Colonic mucosa (tissue), 4 donors: ENCODE measurements at regions not wholly inside any gene's neighbourhood (a gene's known extent, or its start where the extent isn't known, plus 50 kb on each side); places are given as distances from the start of the nearest gene placed in this dataset.

ENCODE experiments used
- DNase-seq: peaks from one replicate; pipeline ENCODE4 v3.0.0-alpha.2; 2020
- H3K27ac ChIP-seq: fragments of 200-600 bp; one replicate; pipeline ENCODE4 v1.8.0; 2021
- H3K27me3 ChIP-seq: fragments of 200-600 bp; one replicate; pipeline ENCODE4 v1.8.0; 2021
- H3K36me3 ChIP-seq: fragments of 200-600 bp; one replicate; pipeline ENCODE4 v1.8.0; 2021
- H3K4me1 ChIP-seq: fragments of 200-600 bp; one replicate; pipeline ENCODE4 v1.8.0; 2021; ENCODE audit warnings: mild to moderate bottlenecking
- H3K4me3 ChIP-seq: fragments of 200-600 bp; one replicate; pipeline ENCODE4 v1.8.0; 2021
- H3K9ac ChIP-seq, 2 donors: one replicate each; pipeline ENCODE4 v1.7.0; 2013; ENCODE audit warnings: control low read depth in 2 of 2, low read depth in 2 of 2, low read length in 2 of 2
- H3K9me3 ChIP-seq: fragments of 200-600 bp; one replicate; pipeline ENCODE4 v1.8.0; 2021
- CTCF ChIP-seq: fragments of 200-600 bp; IDR thresholded peaks from one replicate; pipeline ENCODE4 v1.8.0; 2022; ENCODE audit warnings: antibody characterized with exemption, mild to moderate bottlenecking
- intact Hi-C: fragments of 100-400 bp; cut with DNase I; formaldehyde crosslinking; loops from one replicate; pipeline ENCODE4 v1.14.1; 2022
- donor health status: healthy.
- donor health status: DM: no; HTN: no; CAD: no.
- donor health status: DM: no; HTN: no; CAD: no.

- no peak overlapping the region for H3K27ac ChIP-seq
- no peak for TF ChIP-seq CTCF
- H3K4me1 ChIP-seq, result no peaks in the 10 kb centered on the region
- intact Hi-C loops, result no loop called here
- no peaks in the 10 kb centered on the region for H3K9me3 ChIP-seq
- no peaks in the 10 kb centered on the region for H3K36me3 ChIP-seq
- H3K27me3 ChIP-seq, result no peaks in the 10 kb centered on the region
- no peak overlapping the region for H3K9ac ChIP-seq
- DNase-seq, result no peak
- no peak overlapping the region for H3K4me3 ChIP-seq
These were observed 112.2 kb downstream of the SLITRK5 start for GRCh38 chr13:87783366-87783765.

DNA sequence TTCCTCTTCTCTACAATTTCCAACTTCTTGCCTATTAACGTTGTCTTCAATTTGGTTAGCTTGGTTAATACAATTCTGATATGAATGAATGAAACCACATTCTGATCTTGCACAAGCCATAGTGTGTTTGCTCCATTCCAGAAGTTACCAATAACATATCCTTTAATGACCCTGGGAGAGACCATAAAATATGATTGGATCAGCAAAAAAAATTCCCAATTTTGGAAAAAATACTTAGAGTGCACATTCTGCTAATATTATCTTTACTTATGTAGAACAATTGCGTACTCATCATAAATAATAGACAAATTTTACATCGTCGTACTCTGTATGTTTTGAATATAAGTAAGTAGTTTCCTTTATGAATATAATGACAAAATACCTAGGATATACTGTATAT is 117.2 kb downstream of the SLITRK5 start:
- no peaks in the 10 kb centered on the region for H3K36me3 ChIP-seq
- H3K9ac ChIP-seq, result no peak overlapping the region
- H3K27ac ChIP-seq, result no peak overlapping the region
- no peak for DNase-seq
- no peaks in the 10 kb centered on the region for H3K9me3 ChIP-seq
- H3K27me3 ChIP-seq, result no peaks in the 10 kb centered on the region
- no peak overlapping the region for H3K4me3 ChIP-seq
- H3K4me1 ChIP-seq, result no peaks in the 10 kb centered on the region
- no peak for TF ChIP-seq CTCF
- intact Hi-C loops, result no loop called here

DNA sequence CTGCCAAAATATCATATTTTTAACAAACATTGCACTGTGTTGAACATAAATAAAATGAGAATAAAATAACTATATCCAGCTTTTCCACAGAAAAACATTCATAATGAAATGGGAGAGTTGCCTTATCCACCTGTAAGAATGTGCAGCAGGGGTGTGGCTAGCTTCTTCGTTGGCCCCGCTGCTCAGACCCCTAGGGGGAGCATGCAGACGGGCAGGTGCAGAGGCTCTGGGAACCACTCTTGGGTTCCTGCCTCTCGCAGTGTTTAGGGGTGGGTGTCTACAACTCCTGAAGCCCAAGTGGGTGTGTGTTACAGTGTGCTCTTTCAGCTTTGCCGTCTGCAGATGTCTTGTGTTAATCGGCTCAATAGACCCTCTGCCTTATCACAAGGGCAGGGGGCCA is 121.7 kb downstream of the SLITRK5 start:
- DNase-seq, result no peak
- intact Hi-C loops, result no loop called here
- Histone ChIP-seq H3K27ac (no peak overlapping the region), H3K9ac (no peak overlapping the region), H3K27me3 (no peaks in the 10 kb centered on the region), H3K4me1 (no peaks in the 10 kb centered on the region), H3K4me3 (no peak overlapping the region), H3K9me3 (no peaks in the 10 kb centered on the region), H3K36me3 (no peaks in the 10 kb centered on the region)
- TF ChIP-seq CTCF, result no peak

DNA sequence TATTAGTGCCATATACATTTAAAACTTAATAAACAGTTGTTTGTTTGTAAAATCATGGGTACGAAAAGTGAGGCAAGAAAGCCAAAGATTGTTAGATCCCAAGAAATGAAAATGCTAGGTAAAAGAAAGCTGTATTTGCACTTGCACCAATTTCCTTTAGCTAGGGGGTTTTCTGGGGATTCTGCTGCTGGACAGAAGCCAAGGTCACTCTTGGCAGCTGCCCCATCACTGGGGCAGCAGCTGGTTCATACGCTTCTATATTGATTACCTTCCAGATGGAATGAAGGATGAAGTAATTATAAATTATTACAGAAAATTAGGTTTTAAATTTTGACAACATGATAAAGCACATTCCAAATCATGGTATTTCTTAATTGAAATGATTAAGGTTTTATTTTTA is 127.4 kb downstream of the SLITRK5 start:
- no peak overlapping the region for H3K27ac ChIP-seq
- no peak overlapping the region for H3K4me3 ChIP-seq
- intact Hi-C loops, result no loop called here
- no peaks in the 10 kb centered on the region for H3K27me3 ChIP-seq
- H3K9me3 ChIP-seq, result no peaks in the 10 kb centered on the region
- no peak for TF ChIP-seq CTCF
- DNase-seq, result no peak
- H3K9ac ChIP-seq, result no peak overlapping the region
- H3K36me3 ChIP-seq, result no peaks in the 10 kb centered on the region
- no peaks in the 10 kb centered on the region for H3K4me1 ChIP-seq

GRCh38 chr13:87810391-87810801 is 139.2 kb downstream of the SLITRK5 start:
- intact Hi-C loops, result no loop called here
- Histone ChIP-seq H3K27me3 (no peaks in the 10 kb centered on the region), H3K4me1 (no peaks in the 10 kb centered on the region), H3K27ac (no peak overlapping the region), H3K36me3 (no peaks in the 10 kb centered on the region), H3K9ac (no peak overlapping the region), H3K4me3 (no peak overlapping the region), H3K9me3 (no peaks in the 10 kb centered on the region)
- DNase-seq, result no peak
- TF ChIP-seq CTCF, result no peak

DNA sequence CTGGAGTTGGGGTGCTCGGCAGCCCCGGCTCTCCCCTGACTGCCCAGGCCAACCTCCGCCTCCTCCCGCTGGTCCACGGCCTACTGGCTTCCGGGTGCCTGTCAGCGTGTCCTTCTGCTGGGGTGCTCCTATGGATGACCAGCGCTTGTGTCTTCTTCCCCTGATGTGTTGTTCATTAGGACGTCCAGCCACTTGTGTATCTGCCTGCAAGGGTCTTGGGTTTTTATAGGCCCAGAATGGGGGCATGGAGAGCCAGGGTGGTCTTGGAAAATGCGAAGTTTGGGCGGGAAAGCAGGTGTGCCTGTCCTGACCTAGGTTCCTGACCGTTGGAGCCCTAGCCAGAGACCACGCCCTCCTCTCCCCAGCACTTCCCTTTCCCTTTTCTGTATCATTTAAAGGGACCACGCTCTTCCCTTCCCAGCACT is 139.8 kb downstream of the SLITRK5 start:
- H3K27ac ChIP-seq, result no peak overlapping the region
- TF ChIP-seq CTCF, result no peak
- H3K4me3 ChIP-seq, result no peak overlapping the region
- no peaks in the 10 kb centered on the region for H3K36me3 ChIP-seq
- no peaks in the 10 kb centered on the region for H3K27me3 ChIP-seq
- intact Hi-C loops, result no loop called here
- no peaks in the 10 kb centered on the region for H3K4me1 ChIP-seq
- peak; percentile 16 for DNase-seq
- H3K9me3 ChIP-seq, result no peaks in the 10 kb centered on the region
- H3K9ac ChIP-seq, result no peak overlapping the region
